ENCODE measurements at regions not wholly inside any gene's neighbourhood (a gene's known extent, or its start where the extent isn't known, plus 50 kb on each side); places are given as distances from the start of the nearest gene placed in this dataset.
"Not testable (repeated sequence)": the region's sequence is repeated elsewhere in the genome, so short reads cannot be mapped to it uniquely, and the experiment has no call there.

- peaks cover 7% of the 10 kb centered on the region for H3K27me3 Mint-ChIP-seq
- H3K36me3 Mint-ChIP-seq (ENCODE audit: low read depth) = peaks cover 4% of the 10 kb centered on the region
- no peak for DNase-seq
- H3K9me3 Mint-ChIP-seq = peaks cover 12% of the 10 kb centered on the region
- H3K4me1 Mint-ChIP-seq = peaks cover 10% of the 10 kb centered on the region
- ChIA-PET POLR2A (no interaction called here), CTCF (no interaction called here)
- no peak overlapping the region for H3K27ac Mint-ChIP-seq
- no peak overlapping the region for H3K4me3 Mint-ChIP-seq
Measured at GRCh38 chr10:29829776-29830175, 195.0 kb upstream of the SVIL start.

GRCh38 chr10:29828956-29829355 lies 194.2 kb upstream of the SVIL start:
- Mint-ChIP-seq H3K9me3 (peaks cover 12% of the 10 kb centered on the region), H3K27ac (no peak overlapping the region), H3K4me1 (peaks cover 10% of the 10 kb centered on the region), H3K27me3 (peaks cover 6% of the 10 kb centered on the region), H3K36me3 (ENCODE audit: low read depth) (peaks cover 4% of the 10 kb centered on the region), H3K4me3 (no peak overlapping the region)
- CTCF ChIA-PET = no interaction called here
- DNase-seq = no peak
- POLR2A ChIA-PET = no interaction called here

GRCh38 chr10:29828440-29828894 lies 193.7 kb upstream of the SVIL start:
- Mint-ChIP-seq H3K36me3 (ENCODE audit: low read depth) (peaks cover 4% of the 10 kb centered on the region), H3K4me1 (peaks cover 10% of the 10 kb centered on the region), H3K4me3 (no peak overlapping the region), H3K27ac (no peak overlapping the region), H3K27me3 (peaks cover 6% of the 10 kb centered on the region), H3K9me3 (peaks cover 12% of the 10 kb centered on the region)
- POLR2A ChIA-PET = no interaction called here
- CTCF ChIA-PET = no interaction called here
- no peak for DNase-seq

- CTCF ChIA-PET = no interaction called here
- POLR2A ChIA-PET = no interaction called here
- peaks cover 4% of the 10 kb centered on the region for H3K36me3 Mint-ChIP-seq (ENCODE audit: low read depth)
- H3K4me1 Mint-ChIP-seq = peaks cover 10% of the 10 kb centered on the region
- peaks cover 6% of the 10 kb centered on the region for H3K27me3 Mint-ChIP-seq
- no peak overlapping the region for H3K27ac Mint-ChIP-seq
- H3K4me3 Mint-ChIP-seq = no peak overlapping the region
- peaks cover 12% of the 10 kb centered on the region for H3K9me3 Mint-ChIP-seq
- DNase-seq = no peak
Measured at GRCh38 chr10:29827512-29827911, 192.7 kb upstream of the SVIL start.

- CTCF ChIA-PET = no interaction called here
- Mint-ChIP-seq H3K4me3 (no peak overlapping the region), H3K27ac (no peak overlapping the region), H3K36me3 (ENCODE audit: low read depth) (peaks cover 4% of the 10 kb centered on the region), H3K9me3 (peaks cover 9% of the 10 kb centered on the region), H3K4me1 (peaks cover 10% of the 10 kb centered on the region), H3K27me3 (peaks cover 6% of the 10 kb centered on the region)
- DNase-seq = no peak
- POLR2A ChIA-PET = no interaction called here
Measured at GRCh38 chr10:29826801-29827450, 192.2 kb upstream of the SVIL start.

GRCh38 chr10:29826221-29826620 lies 191.4 kb upstream of the SVIL start:
- Mint-ChIP-seq H3K36me3 (ENCODE audit: low read depth) (peaks cover 4% of the 10 kb centered on the region), H3K9me3 (peaks cover 9% of the 10 kb centered on the region), H3K4me1 (peaks cover 10% of the 10 kb centered on the region), H3K27me3 (peaks cover 6% of the 10 kb centered on the region), H3K27ac (no peak overlapping the region), H3K4me3 (no peak overlapping the region)
- DNase-seq = no peak
- CTCF ChIA-PET = no interaction called here
- POLR2A ChIA-PET = no interaction called here

GRCh38 chr10:29823553-29824080 lies 188.8 kb upstream of the SVIL start:
- Mint-ChIP-seq H3K4me3 (no peak overlapping the region), H3K9me3 (peaks cover 5% of the 10 kb centered on the region), H3K27me3 (peaks cover 10% of the 10 kb centered on the region), H3K27ac (no peak overlapping the region), H3K36me3 (ENCODE audit: low read depth) (no peaks in the 10 kb centered on the region), H3K4me1 (peaks cover 1% of the 10 kb centered on the region)
- ChIA-PET POLR2A (no interaction called here), CTCF (no interaction called here)
- no peak for DNase-seq

GRCh38 chr10:29820890-29821461 lies 186.2 kb upstream of the SVIL start:
- POLR2A ChIA-PET = no interaction called here
- Mint-ChIP-seq H3K36me3 (ENCODE audit: low read depth) (no peaks in the 10 kb centered on the region), H3K4me1 (no peaks in the 10 kb centered on the region), H3K27me3 (peaks cover 21% of the 10 kb centered on the region), H3K27ac (no peak overlapping the region), H3K4me3 (no peak overlapping the region), H3K9me3 (no peaks in the 10 kb centered on the region)
- DNase-seq = no peak
- CTCF ChIA-PET = no interaction called here

GRCh38 chr10:29816801-29817558 lies 182.2 kb upstream of the SVIL start:
- DNase-seq = no peak
- no peaks in the 10 kb centered on the region for H3K9me3 Mint-ChIP-seq
- peaks cover 6% of the 10 kb centered on the region for H3K4me1 Mint-ChIP-seq
- H3K27me3 Mint-ChIP-seq = peaks cover 17% of the 10 kb centered on the region
- POLR2A ChIA-PET = no interaction called here
- CTCF ChIA-PET = no interaction called here
- no peak overlapping the region for H3K4me3 Mint-ChIP-seq
- H3K36me3 Mint-ChIP-seq (ENCODE audit: low read depth) = no peaks in the 10 kb centered on the region
- no peak overlapping the region for H3K27ac Mint-ChIP-seq

GRCh38 chr10:29815572-29815971 lies 180.8 kb upstream of the SVIL start:
- Mint-ChIP-seq H3K4me3 (no peak overlapping the region), H3K36me3 (ENCODE audit: low read depth) (peaks cover 1% of the 10 kb centered on the region), H3K9me3 (no peaks in the 10 kb centered on the region), H3K27ac (no peak overlapping the region), H3K4me1 (peaks cover 20% of the 10 kb centered on the region), H3K27me3 (peaks cover 17% of the 10 kb centered on the region)
- ChIA-PET POLR2A (no interaction called here), CTCF (interaction anchor here (0.6 kb wide), 1 partner anchor 37 kb away, joined by 3 read pairs; no protein-coding TSS in a partner anchor)
- DNase-seq = no peak

- DNase-seq = peak; percentile 50
- Mint-ChIP-seq H3K36me3 (ENCODE audit: low read depth) (peaks cover 8% of the 10 kb centered on the region), H3K9me3 (no peaks in the 10 kb centered on the region), H3K27me3 (peaks cover 18% of the 10 kb centered on the region), H3K4me1 (peaks cover 28% of the 10 kb centered on the region), H3K27ac (peak overlapping the region; percentile 33), H3K4me3 (no peak overlapping the region)
- CTCF ChIA-PET = no interaction called here
- POLR2A ChIA-PET = no interaction called here
Measured at GRCh38 chr10:29811751-29812427, 177.1 kb upstream of the SVIL start.

- Mint-ChIP-seq H3K27ac (peak overlapping the region; percentile 0), H3K4me1 (peaks cover 28% of the 10 kb centered on the region), H3K4me3 (no peak overlapping the region), H3K27me3 (peaks cover 16% of the 10 kb centered on the region), H3K9me3 (no peaks in the 10 kb centered on the region), H3K36me3 (ENCODE audit: low read depth) (peaks cover 8% of the 10 kb centered on the region)
- ChIA-PET CTCF (no interaction called here), POLR2A (no interaction called here)
- DNase-seq = no peak
Measured at GRCh38 chr10:29810816-29811215, 176.0 kb upstream of the SVIL start.

- CTCF ChIA-PET; POLR2A ChIA-PET; H3K36me3 Mint-ChIP-seq (ENCODE audit: low read depth); H3K9me3 Mint-ChIP-seq; H3K27ac Mint-ChIP-seq; DNase-seq; H3K4me3 Mint-ChIP-seq: not testable (repeated sequence)
- peaks cover 28% of the 10 kb centered on the region for H3K4me1 Mint-ChIP-seq
- peaks cover 16% of the 10 kb centered on the region for H3K27me3 Mint-ChIP-seq
Measured at GRCh38 chr10:29810231-29810630, 175.5 kb upstream of the SVIL start.

All from activated CD4-positive, alpha-beta memory T cell treated with anti-CD3 and anti-CD28 coated beads, Interleukin-2, amount 10 ng/mL, durations not matched to agents 7 days and 5 days (primary cell).